Prostate gland (tissue), 2 donors: ENCODE measurements at regions not wholly inside any gene's neighbourhood (a gene's known extent, or its start where the extent isn't known, plus 50 kb on each side); places are given as distances from the start of the nearest gene placed in this dataset.

Source experiments
- CTCF ChIP-seq, 4 experiments: fragments of 200-600 bp in 2 of 4; fragments of 450-650 bp in 2 of 4; sonication (generic) in 2 of 4; IDR thresholded peaks; 1 replicate in 3 of 4; 2 replicates in 1 of 4; pipeline ENCODE4 v1.5.1; 2016 to 2019; ENCODE audit warnings: antibody characterized with exemption in 4 of 4, mild to moderate bottlenecking in 2 of 4, moderate library complexity in 2 of 4
- POLR2A ChIP-seq: fragments of 450-650 bp; IDR thresholded peaks from one replicate; pipeline ENCODE4 v1.6.1; 2016; ENCODE audit warnings: antibody characterized with exemption, mild to moderate bottlenecking

GRCh38 chr7:33719059-33719581, 186.2 kb upstream of the BMPER start:
- TF ChIP-seq CTCF (IDR thresholded peaks at IDR 0.05) (no peak), POLR2A (no peak)
